Sigmoid colon (tissue), 6 donors: ENCODE measurements at regions not wholly inside any gene's neighbourhood (a gene's known extent, or its start where the extent isn't known, plus 50 kb on each side); places are given as distances from the start of the nearest gene placed in this dataset.

Experiments used
- DNase-seq: peaks from one replicate; pipeline ENCODE4 v3.0.0-alpha.2; 2019
- H3K27ac ChIP-seq, 4 donors: fragments of 200-600 bp; sonication (generic); one replicate each; pipeline ENCODE4 v1.5.1; 2016 to 2019; ENCODE audit warnings: mild to moderate bottlenecking in 1 of 4
- H3K27me3 ChIP-seq, 3 donors: fragments of 200-600 bp; sonication (generic); one replicate each; pipeline ENCODE4 v1.5.1; 2019; ENCODE audit warnings: mild to moderate bottlenecking in 1 of 3
- H3K36me3 ChIP-seq, 4 donors: fragments of 200-600 bp; sonication (generic); one replicate each; pipeline ENCODE4 v1.5.1; 2016 to 2019
- H3K4me1 ChIP-seq, 4 donors: fragments of 200-600 bp; sonication (generic); one replicate each; pipeline ENCODE4 v1.5.1; 2017 to 2019
- H3K4me3 ChIP-seq, 4 donors: fragments of 200-600 bp; sonication (generic); one replicate each; pipeline ENCODE4 v1.5.1; 2017 to 2019; ENCODE audit warnings: mild to moderate bottlenecking in 2 of 4, moderate library complexity in 1 of 4
- H3K9me3 ChIP-seq, 4 donors: fragments of 200-600 bp in 3 of 4; sonication (generic) in 3 of 4; one replicate each; pipeline versions ENCODE4 v1.5.1 to v1.6.1; 2013 to 2019
- EP300 ChIP-seq, 4 donors: sonication (generic); formaldehyde crosslinking; IDR thresholded peaks; one replicate each; pipeline ENCODE4 v1.6.1; 2017; ENCODE audit warnings: antibody characterized with exemption in 4 of 4
- POLR2A ChIP-seq, 2 donors: fragments of 450-650 bp; IDR thresholded peaks; one replicate each; pipeline ENCODE4 v1.6.1; 2016; ENCODE audit warnings: antibody characterized with exemption in 2 of 2, mild to moderate bottlenecking in 2 of 2, moderate library complexity in 2 of 2
- POLR2AphosphoS5 ChIP-seq, 4 donors: sonication (generic); formaldehyde crosslinking; IDR thresholded peaks; one replicate each; pipeline ENCODE4 v1.6.1; 2017; ENCODE audit warnings: antibody characterized with exemption in 4 of 4
- WGBS, 2 donors: extraction: QIAGEN DNeasy Blood & Tissue Kit; methylation state at CpG; one replicate each; pipeline ENCODE4 v1.1.7; 2013; 5-methylcytosine and 5-hydroxymethylcytosine counted together
- intact Hi-C: fragments of 100-400 bp; cut with DNase I; formaldehyde crosslinking; loops from one replicate; pipeline ENCODE4 v1.15.1; 2023
- TF ChIP-seq, protein P1 (sequence below), 4 experiments: fragments of 450-650 bp in 3 of 4; fragments of 200-600 bp in 1 of 4; IDR thresholded peaks; one replicate each; pipeline ENCODE4 v1.5.1; 2016 to 2019; ENCODE audit warnings: antibody characterized with exemption in 4 of 4, mild to moderate bottlenecking in 3 of 4, moderate library complexity in 2 of 4
- donor health status: healthy with polysubstance abuse.
- donor health status: healthy.

DNA sequence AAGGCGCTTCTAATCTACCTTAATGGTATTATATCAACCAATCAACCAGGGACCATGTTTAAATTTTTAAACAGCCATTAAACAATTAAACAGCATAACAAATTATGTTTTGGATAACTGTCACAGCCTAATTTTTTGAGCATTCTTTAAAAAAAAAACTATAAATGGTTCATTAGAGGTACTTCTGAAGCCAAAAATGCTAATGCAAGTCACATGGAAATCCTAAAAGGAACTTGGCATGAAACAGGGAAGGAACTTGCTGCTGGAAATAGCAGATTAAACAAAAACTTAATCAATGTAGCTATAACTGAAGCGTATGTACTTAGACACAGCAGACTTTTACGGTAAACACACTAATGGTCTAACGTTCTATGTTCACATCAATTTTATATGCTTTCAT is 190.2 kb upstream of the BTG1 start:
- Histone ChIP-seq H3K4me1 (no peaks in the 10 kb centered on the region), H3K36me3 (no peaks in the 10 kb centered on the region), H3K27ac (no peak overlapping the region), H3K9me3 (no peaks in the 10 kb centered on the region), H3K27me3 (no peaks in the 10 kb centered on the region), H3K4me3 (no peak overlapping the region)
- TF ChIP-seq POLR2A (IDR thresholded peaks at IDR 0.05): no peak
- 33 to 66% methylated on average over 4 of the region's 4 CpGs for WGBS, 2 donors
- no peak for DNase-seq
- intact Hi-C loops: no loop called here

DNA sequence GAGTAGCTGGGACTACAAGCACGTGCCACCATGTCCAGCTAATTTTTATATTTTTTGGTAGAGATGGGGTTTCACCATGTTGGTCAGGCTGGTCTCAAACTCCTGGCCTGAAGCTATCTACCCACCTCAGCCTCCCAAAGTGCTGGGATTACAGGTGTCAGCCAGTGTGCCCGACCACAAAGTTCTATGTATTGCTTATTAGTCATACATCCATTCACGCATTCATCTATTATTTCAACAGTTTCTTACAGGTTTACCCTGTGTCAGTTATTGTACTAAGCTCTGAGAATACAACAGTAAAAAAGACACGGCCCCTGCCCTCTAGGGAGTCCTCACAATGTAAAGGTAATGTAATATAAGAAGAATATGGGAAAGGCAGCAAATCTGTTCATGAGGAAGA is 188.9 kb upstream of the BTG1 start:
- no peak for TF ChIP-seq POLR2AphosphoS5 (IDR thresholded peaks at IDR 0.05)
- no peak overlapping the region for H3K27ac ChIP-seq
- intact Hi-C loops: no loop called here
- no peaks in the 10 kb centered on the region for H3K36me3 ChIP-seq
- no peak overlapping the region for H3K4me3 ChIP-seq
- no peaks in the 10 kb centered on the region for H3K9me3 ChIP-seq
- WGBS, 2 donors: 96 to 97% methylated on average over 4 of the region's 4 CpGs
- no peaks in the 10 kb centered on the region for H3K4me1 ChIP-seq
- no peaks in the 10 kb centered on the region for H3K27me3 ChIP-seq
- DNase-seq: no peak

DNA sequence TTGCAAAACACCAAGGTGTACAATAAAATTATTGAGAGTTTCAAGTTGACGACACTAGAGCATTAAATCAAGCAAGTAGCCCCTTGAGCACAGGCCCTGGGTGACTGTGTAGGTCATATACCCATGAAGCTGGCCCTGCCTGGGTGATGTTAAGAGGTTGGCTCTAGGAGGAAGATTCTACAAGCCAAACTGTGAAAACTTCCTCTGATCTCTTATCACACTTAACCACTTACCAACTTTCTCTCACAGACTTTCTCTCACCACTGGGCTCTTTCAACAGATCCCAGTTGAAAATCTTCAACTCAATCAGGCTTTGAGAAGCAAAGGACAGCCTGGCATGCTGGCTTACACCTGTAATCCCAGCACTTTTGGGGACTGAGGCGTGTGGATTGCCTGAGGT is 186.9 kb upstream of the BTG1 start:
- intact Hi-C loops: no loop called here
- TF ChIP-seq POLR2AphosphoS5 (IDR thresholded peaks at IDR 0.05): no peak
- H3K27ac ChIP-seq: no peak overlapping the region

DNA sequence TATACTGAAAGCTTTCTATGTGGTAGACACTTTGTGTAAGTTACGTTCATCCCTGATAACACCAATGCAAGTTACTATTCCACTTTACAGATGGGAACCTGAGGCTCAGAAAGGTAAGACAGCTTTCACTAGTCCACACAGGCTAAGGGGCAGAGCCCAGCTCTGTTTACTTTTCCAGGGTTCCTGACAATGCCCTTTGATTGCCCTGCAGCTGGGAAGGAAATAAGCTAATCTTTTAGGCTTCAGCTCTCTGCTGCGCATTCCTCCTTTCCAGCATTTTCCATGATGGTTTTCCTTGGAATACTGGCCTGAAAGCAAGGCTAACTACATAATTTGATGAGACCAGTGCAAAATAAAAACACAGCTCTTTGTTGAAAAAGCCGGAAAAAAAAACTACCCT is 185.7 kb upstream of the BTG1 start:
- 67 to 92% methylated on average over 3 of the region's 3 CpGs for WGBS, 2 donors
- TF ChIP-seq EP300 (IDR thresholded peaks at IDR 0.05) (no peak), POLR2A (IDR thresholded peaks at IDR 0.05) (no peak), POLR2AphosphoS5 (IDR thresholded peaks at IDR 0.05) (no peak)
- TF ChIP-seq, protein P1, sequence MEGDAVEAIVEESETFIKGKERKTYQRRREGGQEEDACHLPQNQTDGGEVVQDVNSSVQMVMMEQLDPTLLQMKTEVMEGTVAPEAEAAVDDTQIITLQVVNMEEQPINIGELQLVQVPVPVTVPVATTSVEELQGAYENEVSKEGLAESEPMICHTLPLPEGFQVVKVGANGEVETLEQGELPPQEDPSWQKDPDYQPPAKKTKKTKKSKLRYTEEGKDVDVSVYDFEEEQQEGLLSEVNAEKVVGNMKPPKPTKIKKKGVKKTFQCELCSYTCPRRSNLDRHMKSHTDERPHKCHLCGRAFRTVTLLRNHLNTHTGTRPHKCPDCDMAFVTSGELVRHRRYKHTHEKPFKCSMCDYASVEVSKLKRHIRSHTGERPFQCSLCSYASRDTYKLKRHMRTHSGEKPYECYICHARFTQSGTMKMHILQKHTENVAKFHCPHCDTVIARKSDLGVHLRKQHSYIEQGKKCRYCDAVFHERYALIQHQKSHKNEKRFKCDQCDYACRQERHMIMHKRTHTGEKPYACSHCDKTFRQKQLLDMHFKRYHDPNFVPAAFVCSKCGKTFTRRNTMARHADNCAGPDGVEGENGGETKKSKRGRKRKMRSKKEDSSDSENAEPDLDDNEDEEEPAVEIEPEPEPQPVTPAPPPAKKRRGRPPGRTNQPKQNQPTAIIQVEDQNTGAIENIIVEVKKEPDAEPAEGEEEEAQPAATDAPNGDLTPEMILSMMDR (IDR thresholded peaks at IDR 0.05): no peak

More for the DNA sequence above, 186.9 kb upstream of the BTG1 start:
- no peaks in the 10 kb centered on the region for H3K27me3 ChIP-seq
- H3K4me1 ChIP-seq: no peaks in the 10 kb centered on the region
- H3K4me3 ChIP-seq: no peak overlapping the region
- no peaks in the 10 kb centered on the region for H3K36me3 ChIP-seq
- no peak for DNase-seq
- no peaks in the 10 kb centered on the region for H3K9me3 ChIP-seq
- 93 to 96% methylated on average over 2 of the region's 2 CpGs for WGBS, 2 donors

DNA sequence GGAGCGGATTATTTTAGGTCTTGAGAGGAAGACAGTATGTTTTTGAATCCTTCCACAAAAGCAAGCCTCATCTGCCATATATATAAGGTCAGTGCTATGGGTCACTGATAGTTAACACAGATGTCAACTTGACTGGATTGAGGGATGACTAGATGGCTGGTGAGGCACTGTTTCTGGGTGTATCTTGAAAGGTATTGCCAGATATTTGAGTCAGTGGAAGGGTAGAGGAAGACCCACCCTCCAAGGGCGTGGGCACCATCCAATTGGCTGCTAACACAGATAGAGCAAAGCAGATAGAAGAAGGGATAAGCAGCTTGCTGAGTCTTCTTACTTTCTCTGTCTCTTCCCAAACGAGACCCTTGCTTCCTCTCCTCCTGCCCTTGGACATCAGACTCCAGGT is 185.0 kb upstream of the BTG1 start:
- Histone ChIP-seq H3K9me3 (no peaks in the 10 kb centered on the region), H3K36me3 (no peaks in the 10 kb centered on the region), H3K27me3 (no peaks in the 10 kb centered on the region), H3K4me3 (no peak overlapping the region), H3K4me1 (no peaks in the 10 kb centered on the region), H3K27ac (no peak overlapping the region)
- 93 to 95% methylated on average over 3 of the region's 3 CpGs for WGBS, 2 donors
- TF ChIP-seq EP300 (IDR thresholded peaks at IDR 0.05) (no peak), POLR2A (IDR thresholded peaks at IDR 0.05) (no peak), POLR2AphosphoS5 (IDR thresholded peaks at IDR 0.05) (no peak)
- TF ChIP-seq, protein P1 (IDR thresholded peaks at IDR 0.05): no peak
- intact Hi-C loops: no loop called here
- no peak for DNase-seq

More for the DNA sequence above, 185.7 kb upstream of the BTG1 start:
- Histone ChIP-seq H3K36me3 (no peaks in the 10 kb centered on the region), H3K27ac (no peak overlapping the region), H3K4me1 (no peaks in the 10 kb centered on the region), H3K9me3 (no peaks in the 10 kb centered on the region), H3K27me3 (no peaks in the 10 kb centered on the region), H3K4me3 (no peak overlapping the region)
- DNase-seq: no peak
- intact Hi-C loops: no loop called here

DNA sequence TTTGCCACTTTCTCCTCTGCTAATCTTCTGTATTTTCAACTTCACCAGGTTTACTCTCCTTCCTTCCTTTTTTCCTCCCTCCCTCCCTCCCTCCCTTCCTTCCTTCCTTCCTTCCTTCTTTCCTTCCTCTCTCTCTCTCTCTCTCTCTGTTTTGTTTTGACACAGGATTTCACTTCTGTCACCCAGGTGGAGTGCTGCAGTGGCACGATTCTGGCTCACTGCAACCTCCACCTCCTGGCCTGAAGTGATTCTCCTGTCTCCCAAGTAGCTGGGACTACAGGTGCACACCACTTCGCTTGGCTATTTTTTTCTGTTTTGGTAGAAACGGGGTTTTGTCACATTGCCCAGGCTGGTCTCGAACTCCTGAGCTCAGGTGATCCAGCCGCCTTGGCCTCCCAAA is 181.2 kb upstream of the BTG1 start:
- DNase-seq: no peak
- H3K4me1 ChIP-seq: no peaks in the 10 kb centered on the region
- no peak overlapping the region for H3K27ac ChIP-seq
- H3K4me3 ChIP-seq: no peak overlapping the region
- no peaks in the 10 kb centered on the region for H3K27me3 ChIP-seq
- no peak for TF ChIP-seq EP300 (IDR thresholded peaks at IDR 0.05)
- TF ChIP-seq, protein P1 (IDR thresholded peaks at IDR 0.05): no peak
- no peak for TF ChIP-seq POLR2A (IDR thresholded peaks at IDR 0.05)
- no peak for TF ChIP-seq POLR2AphosphoS5 (IDR thresholded peaks at IDR 0.05)
- intact Hi-C loops: no loop called here
- no peaks in the 10 kb centered on the region for H3K36me3 ChIP-seq
- WGBS, 2 donors: 92 to 93% methylated on average over 5 of the region's 5 CpGs
- H3K9me3 ChIP-seq: no peaks in the 10 kb centered on the region
